ENCODE measurements at regions not wholly inside any gene's neighbourhood (a gene's known extent, or its start where the extent isn't known, plus 50 kb on each side); places are given as distances from the start of the nearest gene placed in this dataset.

GRCh38 chr2:215831296-215831913 lies 181.9 kb downstream of the MREG start (continued):
- peak; percentile 52; the same call in 1 of the 2 replicates for TF ChIP-seq RARA (CRISPR knock-in tag; IDR thresholded peaks at IDR 0.05)
- TF ChIP-seq ARHGAP35 (CRISPR knock-in tag; IDR thresholded peaks at IDR 0.05; ENCODE audit: borderline replicate concordance), result no peak
- TF ChIP-seq CCAR2 (optimal IDR thresholded peaks at IDR 0.05; ENCODE audit: low read depth, low read length), result no peak
- no peak for TF ChIP-seq SKI (IDR thresholded peaks at IDR 0.05; ENCODE audit: partially characterized antibody)
- TF ChIP-seq HMGXB4 (CRISPR knock-in tag; IDR thresholded peaks at IDR 0.05; ENCODE audit: borderline replicate concordance in 1 of 2, low read depth in 1 of 2), result no peak
- no peak for TF ChIP-seq NCOA5 (CRISPR knock-in tag; IDR thresholded peaks at IDR 0.05)
- no peak for TF ChIP-seq NCOA1 (CRISPR knock-in tag; IDR thresholded peaks at IDR 0.05)
- 0 out of 2 replicates have a peak, but pooled peaks have one; percentile 47 for TF ChIP-seq DNMT3B (CRISPR knock-in tag; conservative IDR thresholded peaks at IDR 0.05)
- no peak for TF ChIP-seq MZF1 (CRISPR knock-in tag; IDR thresholded peaks at IDR 0.05; ENCODE audit: borderline replicate concordance)
- TF ChIP-seq ZNF441 (CRISPR knock-in tag; IDR thresholded peaks at IDR 0.05; ENCODE audit: borderline replicate concordance), result no peak
- TF ChIP-seq AHR (CRISPR knock-in tag; IDR thresholded peaks at IDR 0.05), result no peak
- no peak for TF ChIP-seq PAF1 (CRISPR knock-in tag; IDR thresholded peaks at IDR 0.05)
- TF ChIP-seq IKZF1 (IDR thresholded peaks at IDR 0.05), result no peak
- peak; percentile 74 for TF ChIP-seq HNF1A (IDR thresholded peaks at IDR 0.05; ENCODE audit: low read depth)
- peak; percentile 61; the same call in 1 of the 2 replicates for TF ChIP-seq HNF1A (CRISPR knock-in tag; IDR thresholded peaks at IDR 0.05; ENCODE audit: borderline replicate concordance)
- TF ChIP-seq BHLHE40 (IDR thresholded peaks at IDR 0.05; ENCODE audit: low read length), result no peak
- no peak for TF ChIP-seq POLR2A (IDR thresholded peaks at IDR 0.05; ENCODE audit: insufficient read depth in 1 of 2, low read depth in 2 of 2, low read length in 2 of 2)
- TF ChIP-seq GTF3A (CRISPR knock-in tag; conservative IDR thresholded peaks at IDR 0.05), result no peak
- TF ChIP-seq ZNF761 (CRISPR knock-in tag; conservative IDR thresholded peaks at IDR 0.05), result no peak
- TF ChIP-seq, protein P1, sequence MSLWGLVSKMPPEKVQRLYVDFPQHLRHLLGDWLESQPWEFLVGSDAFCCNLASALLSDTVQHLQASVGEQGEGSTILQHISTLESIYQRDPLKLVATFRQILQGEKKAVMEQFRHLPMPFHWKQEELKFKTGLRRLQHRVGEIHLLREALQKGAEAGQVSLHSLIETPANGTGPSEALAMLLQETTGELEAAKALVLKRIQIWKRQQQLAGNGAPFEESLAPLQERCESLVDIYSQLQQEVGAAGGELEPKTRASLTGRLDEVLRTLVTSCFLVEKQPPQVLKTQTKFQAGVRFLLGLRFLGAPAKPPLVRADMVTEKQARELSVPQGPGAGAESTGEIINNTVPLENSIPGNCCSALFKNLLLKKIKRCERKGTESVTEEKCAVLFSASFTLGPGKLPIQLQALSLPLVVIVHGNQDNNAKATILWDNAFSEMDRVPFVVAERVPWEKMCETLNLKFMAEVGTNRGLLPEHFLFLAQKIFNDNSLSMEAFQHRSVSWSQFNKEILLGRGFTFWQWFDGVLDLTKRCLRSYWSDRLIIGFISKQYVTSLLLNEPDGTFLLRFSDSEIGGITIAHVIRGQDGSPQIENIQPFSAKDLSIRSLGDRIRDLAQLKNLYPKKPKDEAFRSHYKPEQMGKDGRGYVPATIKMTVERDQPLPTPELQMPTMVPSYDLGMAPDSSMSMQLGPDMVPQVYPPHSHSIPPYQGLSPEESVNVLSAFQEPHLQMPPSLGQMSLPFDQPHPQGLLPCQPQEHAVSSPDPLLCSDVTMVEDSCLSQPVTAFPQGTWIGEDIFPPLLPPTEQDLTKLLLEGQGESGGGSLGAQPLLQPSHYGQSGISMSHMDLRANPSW (CRISPR knock-in tag; IDR thresholded peaks at IDR 0.05; ENCODE audit: borderline replicate concordance), result no peak
- TF ChIP-seq FOXA3 (CRISPR knock-in tag; IDR thresholded peaks at IDR 0.05), result peak; percentile 67
- TF ChIP-seq ZNF136 (CRISPR knock-in tag; IDR thresholded peaks at IDR 0.05; ENCODE audit: low read depth), result no peak
- TF ChIP-seq, protein P2, sequence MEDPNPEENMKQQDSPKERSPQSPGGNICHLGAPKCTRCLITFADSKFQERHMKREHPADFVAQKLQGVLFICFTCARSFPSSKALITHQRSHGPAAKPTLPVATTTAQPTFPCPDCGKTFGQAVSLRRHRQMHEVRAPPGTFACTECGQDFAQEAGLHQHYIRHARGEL (CRISPR knock-in tag; IDR thresholded peaks at IDR 0.05), result no peak
- TF ChIP-seq ZMYM3 (CRISPR knock-in tag; IDR thresholded peaks at IDR 0.05), result 0 out of 2 replicates have a peak, but pooled peaks have one; percentile 9

Data from HepG2 (cell line).